GM18519 (cell line): ENCODE measurements at regions not wholly inside any gene's neighbourhood (a gene's known extent, or its start where the extent isn't known, plus 50 kb on each side); places are given as distances from the start of the nearest gene placed in this dataset.

Source experiments
- ATAC-seq: cut with Tn5 transposase; IDR thresholded peaks from one replicate; pipeline ENCODE4 v1.9.1; 2021; ENCODE audit warnings: mild to moderate bottlenecking, moderate library complexity; ENCODE audit not compliant: unreplicated experiment, low FRiP score

- ATAC-seq = no peak
These were observed 84.5 kb upstream of the ARHGAP28 start for GRCh38 chr18:6644836-6645627.

- ATAC-seq = no peak
These were observed 82.7 kb upstream of the ARHGAP28 start for GRCh38 chr18:6646801-6647200.

GRCh38 chr18:6648581-6648980 lies 80.9 kb upstream of the ARHGAP28 start:
- ATAC-seq = no peak

GRCh38 chr18:6649421-6650126 lies 79.9 kb upstream of the ARHGAP28 start:
- no peak for ATAC-seq

GRCh38 chr18:6650127-6650507 lies 79.4 kb upstream of the ARHGAP28 start:
- no peak for ATAC-seq

GRCh38 chr18:6650747-6651146 lies 78.8 kb upstream of the ARHGAP28 start:
- ATAC-seq = no peak

- ATAC-seq = no peak
These were observed 77.4 kb upstream of the ARHGAP28 start for GRCh38 chr18:6652098-6652497.

GRCh38 chr18:6653880-6654279 lies 75.6 kb upstream of the ARHGAP28 start:
- ATAC-seq = no peak

GRCh38 chr18:6659963-6660725 lies 69.4 kb upstream of the ARHGAP28 start:
- no peak for ATAC-seq

GRCh38 chr18:6661692-6662415 lies 67.7 kb upstream of the ARHGAP28 start:
- no peak for ATAC-seq

- ATAC-seq = no peak
These were observed 63.4 kb upstream of the ARHGAP28 start for GRCh38 chr18:6666012-6666685.

- no peak for ATAC-seq
These were observed 60.7 kb upstream of the ARHGAP28 start for GRCh38 chr18:6668836-6669235.

- ATAC-seq = no peak
These were observed 56.7 kb upstream of the ARHGAP28 start for GRCh38 chr18:6672821-6673308.

- ATAC-seq = no peak
These were observed 52.4 kb upstream of the ARHGAP28 start for GRCh38 chr18:6677086-6677485.

- no peak for ATAC-seq
These were observed 50.3 kb upstream of the ARHGAP28 start for GRCh38 chr18:6679201-6679600.
